Esophagus muscularis mucosa (tissue), 4 donors: ENCODE measurements at regions not wholly inside any gene's neighbourhood (a gene's known extent, or its start where the extent isn't known, plus 50 kb on each side); places are given as distances from the start of the nearest gene placed in this dataset.

Source experiments
- DNase-seq: peaks from one replicate; pipeline ENCODE4 v3.0.0-alpha.2; 2017; ENCODE audit errors: extremely low spot score
- H3K27ac ChIP-seq, 4 donors: fragments of 200-600 bp; sonication (generic); replicated peaks in 1 of 4; 1 replicate in 3 of 4; 2 replicates in 1 of 4; pipeline ENCODE4 v1.5.1; 2016 to 2019; ENCODE audit warnings: mild to moderate bottlenecking in 1 of 4
- H3K27me3 ChIP-seq, 4 donors: fragments of 200-600 bp; sonication (generic); one replicate each; pipeline versions ENCODE4 v1.5.1 to v1.6.0; 2016 to 2019
- H3K36me3 ChIP-seq, 4 donors: fragments of 200-600 bp; sonication (generic); one replicate each; pipeline ENCODE4 v1.5.1; 2016 to 2019
- H3K4me1 ChIP-seq, 4 donors: fragments of 200-600 bp; sonication (generic); one replicate each; pipeline ENCODE4 v1.5.1; 2016 to 2019
- H3K4me3 ChIP-seq, 4 donors: fragments of 200-600 bp; sonication (generic); 1 replicate in 2 of 4; 2 replicates in 2 of 4; pipeline ENCODE4 v1.5.1; 2016 to 2019; ENCODE audit warnings: mild to moderate bottlenecking in 4 of 4, moderate library complexity in 1 of 4
- H3K9me3 ChIP-seq, 4 donors: fragments of 200-600 bp; sonication (generic); 1 replicate in 3 of 4; 2 replicates in 1 of 4; pipeline ENCODE4 v1.5.1; 2016 to 2019
- EP300 ChIP-seq: sonication (generic); formaldehyde crosslinking; IDR thresholded peaks from one replicate; pipeline ENCODE4 v1.6.1; 2017; ENCODE audit warnings: antibody characterized with exemption
- POLR2A ChIP-seq: fragments of 450-650 bp; IDR thresholded peaks from one replicate; pipeline ENCODE4 v1.6.1; 2017; ENCODE audit warnings: antibody characterized with exemption, moderate library complexity, mild to moderate bottlenecking, low read depth
- POLR2AphosphoS5 ChIP-seq, 2 donors: sonication (generic); formaldehyde crosslinking; IDR thresholded peaks; one replicate each; pipeline ENCODE4 v1.6.1; 2017; ENCODE audit warnings: antibody characterized with exemption in 2 of 2
- WGBS: methylation state at CpG from one replicate; pipeline ENCODE4 v1.1.5; 2018; 5-methylcytosine and 5-hydroxymethylcytosine counted together
- intact Hi-C: fragments of 100-400 bp; cut with DNase I; formaldehyde crosslinking; loops from one replicate; pipeline ENCODE4 v1.15.1; 2023
- TF ChIP-seq, protein P1 (sequence below), 3 experiments: fragments of 200-600 bp in 2 of 3; fragments of 450-650 bp in 1 of 3; sonication (generic) in 2 of 3; IDR thresholded peaks; one replicate each; pipeline ENCODE4 v1.5.1; 2017 to 2019; ENCODE audit warnings: antibody characterized with exemption in 3 of 3, mild to moderate bottlenecking in 2 of 3, moderate library complexity in 1 of 3

DNA sequence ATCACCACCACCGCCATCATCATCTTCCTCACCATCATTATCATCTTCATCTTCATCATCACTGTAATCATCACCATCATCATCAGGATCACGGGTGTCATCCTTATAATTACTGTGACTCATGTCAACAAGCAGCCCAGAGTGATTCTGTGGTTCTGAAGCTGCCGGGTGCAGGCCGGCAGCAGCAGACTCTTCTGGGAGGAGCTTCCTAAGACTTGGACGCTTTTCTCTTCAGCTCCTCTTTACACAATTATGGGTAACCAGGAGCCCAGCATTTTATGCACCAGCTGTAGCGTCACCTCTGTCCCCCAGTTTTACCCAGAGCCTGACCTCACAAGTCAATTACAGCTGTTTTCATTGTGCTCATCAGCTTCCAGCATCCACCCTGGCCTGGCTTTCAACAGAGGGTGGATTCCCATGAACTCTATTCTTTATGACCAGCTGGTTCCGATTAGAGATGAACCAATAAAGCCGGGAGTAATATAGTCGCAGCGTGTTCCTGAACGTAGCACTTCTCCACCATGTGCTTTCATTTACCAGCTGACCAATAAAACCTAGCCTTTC lies 275.8 kb downstream of the FOXL1 start:
- DNase-seq, result no peak

DNA sequence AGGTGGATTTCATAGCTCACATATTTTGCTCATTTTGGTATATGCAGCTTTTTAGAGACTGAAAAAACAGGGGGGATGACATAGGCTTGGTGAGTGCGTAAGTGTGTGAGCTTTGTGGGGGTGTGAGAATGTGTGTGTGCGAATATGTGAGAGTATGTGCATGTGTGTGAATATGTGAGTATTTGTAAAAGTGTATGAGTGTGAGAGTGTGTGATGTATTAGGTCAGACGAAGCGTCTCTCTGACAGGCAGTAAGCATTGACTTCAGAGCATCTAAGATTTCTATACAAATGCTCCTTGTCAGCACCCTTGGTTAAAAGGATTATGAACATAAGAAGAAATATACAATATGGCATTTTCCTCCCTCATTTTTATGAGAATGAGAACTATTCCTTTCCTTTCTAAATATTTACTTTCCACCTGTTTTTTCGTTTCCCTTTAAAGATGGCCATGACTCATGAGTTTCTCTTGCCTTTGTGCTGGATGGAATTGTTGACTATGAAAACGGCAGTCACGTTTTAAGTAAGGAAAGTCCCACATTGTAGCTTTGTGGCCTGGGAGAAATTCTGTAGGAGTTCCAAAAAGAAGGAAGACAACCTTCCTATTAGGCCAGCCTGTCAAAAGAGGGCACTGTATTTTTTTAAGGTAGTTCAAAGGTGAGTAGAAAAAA lies 276.4 kb downstream of the FOXL1 start:
- peaks cover 0 to 24% (median 0%) of the 10 kb centered on the region in 4 donors for H3K27me3 ChIP-seq
- intact Hi-C loops, result no loop called here
- no peak overlapping the region for H3K4me3 ChIP-seq
- 55% methylated on average over 7 of the region's 7 CpGs for WGBS
- no peaks in the 10 kb centered on the region for H3K4me1 ChIP-seq
- DNase-seq, result no peak
- H3K36me3 ChIP-seq, result no peaks in the 10 kb centered on the region
- TF ChIP-seq POLR2A (no peak), EP300 (no peak), POLR2AphosphoS5 (IDR thresholded peaks at IDR 0.05) (no peak)
- TF ChIP-seq, protein P1, sequence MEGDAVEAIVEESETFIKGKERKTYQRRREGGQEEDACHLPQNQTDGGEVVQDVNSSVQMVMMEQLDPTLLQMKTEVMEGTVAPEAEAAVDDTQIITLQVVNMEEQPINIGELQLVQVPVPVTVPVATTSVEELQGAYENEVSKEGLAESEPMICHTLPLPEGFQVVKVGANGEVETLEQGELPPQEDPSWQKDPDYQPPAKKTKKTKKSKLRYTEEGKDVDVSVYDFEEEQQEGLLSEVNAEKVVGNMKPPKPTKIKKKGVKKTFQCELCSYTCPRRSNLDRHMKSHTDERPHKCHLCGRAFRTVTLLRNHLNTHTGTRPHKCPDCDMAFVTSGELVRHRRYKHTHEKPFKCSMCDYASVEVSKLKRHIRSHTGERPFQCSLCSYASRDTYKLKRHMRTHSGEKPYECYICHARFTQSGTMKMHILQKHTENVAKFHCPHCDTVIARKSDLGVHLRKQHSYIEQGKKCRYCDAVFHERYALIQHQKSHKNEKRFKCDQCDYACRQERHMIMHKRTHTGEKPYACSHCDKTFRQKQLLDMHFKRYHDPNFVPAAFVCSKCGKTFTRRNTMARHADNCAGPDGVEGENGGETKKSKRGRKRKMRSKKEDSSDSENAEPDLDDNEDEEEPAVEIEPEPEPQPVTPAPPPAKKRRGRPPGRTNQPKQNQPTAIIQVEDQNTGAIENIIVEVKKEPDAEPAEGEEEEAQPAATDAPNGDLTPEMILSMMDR (IDR thresholded peaks at IDR 0.05), result no peak
- H3K27ac ChIP-seq, result no peak overlapping the region
- no peaks in the 10 kb centered on the region for H3K9me3 ChIP-seq

More for the DNA sequence above, 275.8 kb downstream of the FOXL1 start:
- no peak for TF ChIP-seq POLR2AphosphoS5 (IDR thresholded peaks at IDR 0.05)
- no peak for TF ChIP-seq EP300
- TF ChIP-seq POLR2A, result no peak
- TF ChIP-seq, protein P1 (IDR thresholded peaks at IDR 0.05), result no peak
- intact Hi-C loops, result no loop called here
- H3K36me3 ChIP-seq, result no peaks in the 10 kb centered on the region
- no peaks in the 10 kb centered on the region for H3K4me1 ChIP-seq
- no peak overlapping the region for H3K4me3 ChIP-seq
- peaks cover 0 to 24% (median 0%) of the 10 kb centered on the region in 4 donors for H3K27me3 ChIP-seq
- WGBS, result 61% methylated on average over 11 of the region's 11 CpGs
- H3K27ac ChIP-seq, result no peak overlapping the region
- no peaks in the 10 kb centered on the region for H3K9me3 ChIP-seq

DNA sequence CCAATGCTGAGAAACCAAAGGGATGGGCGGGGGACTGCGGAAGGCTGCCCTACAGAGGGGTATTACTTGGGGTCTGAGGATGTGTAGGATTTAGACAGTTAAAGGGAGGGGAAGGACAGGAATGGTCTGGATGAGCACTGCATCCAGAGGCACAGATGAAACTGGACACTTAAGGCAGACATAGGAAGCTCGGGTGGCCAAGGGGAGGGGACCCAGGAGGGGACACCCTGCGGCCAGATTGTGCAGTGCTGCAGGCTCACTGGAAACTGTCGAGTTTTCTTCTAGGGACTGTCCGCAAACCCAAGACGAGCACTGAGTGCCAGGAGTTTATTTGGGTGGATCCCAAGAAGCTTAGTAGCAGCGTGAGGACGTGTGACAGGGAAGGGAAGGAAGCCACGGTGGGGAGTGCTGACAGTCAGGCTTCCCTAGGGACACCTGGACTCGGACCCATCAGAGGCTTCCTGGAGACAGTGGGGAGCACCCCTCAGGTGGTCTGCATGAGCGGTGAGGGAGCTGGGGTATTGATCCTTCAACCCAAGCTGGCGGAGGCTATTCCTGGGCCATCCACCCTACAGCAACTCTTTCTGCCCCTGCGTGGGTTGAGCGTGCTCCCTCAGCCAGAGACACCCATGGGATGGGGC lies 278.7 kb downstream of the FOXL1 start:
- H3K27ac ChIP-seq, result no peak overlapping the region
- no peaks in the 10 kb centered on the region for H3K36me3 ChIP-seq
- intact Hi-C loops, result no loop called here

DNA sequence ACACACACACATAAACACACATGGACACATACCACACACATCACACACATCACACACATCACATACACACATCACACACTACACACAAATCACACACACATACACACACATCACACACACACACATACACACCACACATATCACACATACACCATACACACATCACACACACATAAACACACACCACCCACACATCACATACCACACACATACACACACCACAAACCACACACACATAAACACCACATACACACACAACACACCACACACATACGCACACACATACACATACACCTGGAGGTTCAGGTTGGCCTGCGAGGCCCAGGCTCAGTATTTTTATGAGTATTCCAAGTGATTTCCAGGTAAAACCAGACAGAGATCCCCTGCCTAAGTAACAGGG lies 279.5 kb downstream of the FOXL1 start:
- intact Hi-C loops, result no loop called here
- WGBS, result 95% methylated on average over 2 of the region's 2 CpGs
- H3K27me3 ChIP-seq, result peaks cover 0 to 18% (median 0%) of the 10 kb centered on the region in 4 donors
- H3K4me1 ChIP-seq, result peaks cover 4 to 6% (median 5%) of the 10 kb centered on the region in 4 donors
- no peak overlapping the region for H3K27ac ChIP-seq
- no peaks in the 10 kb centered on the region for H3K36me3 ChIP-seq
- no peak overlapping the region for H3K4me3 ChIP-seq
- TF ChIP-seq, protein P1 (IDR thresholded peaks at IDR 0.05), result no peak
- no peak for TF ChIP-seq POLR2A
- TF ChIP-seq POLR2AphosphoS5 (IDR thresholded peaks at IDR 0.05), result no peak
- H3K9me3 ChIP-seq, result no peaks in the 10 kb centered on the region
- no peak for DNase-seq

More for the DNA sequence above, 278.7 kb downstream of the FOXL1 start:
- Histone ChIP-seq H3K4me3 (no peak overlapping the region), H3K27me3 (peaks cover 0 to 18% (median 0%) of the 10 kb centered on the region in 4 donors), H3K4me1 (no peaks in the 10 kb centered on the region), H3K9me3 (no peaks in the 10 kb centered on the region)
- DNase-seq, result no peak
- WGBS, result 70% methylated on average over 15 of the region's 15 CpGs
- TF ChIP-seq POLR2A (no peak), EP300 (no peak), POLR2AphosphoS5 (IDR thresholded peaks at IDR 0.05) (no peak)
- TF ChIP-seq, protein P1 (IDR thresholded peaks at IDR 0.05), result no peak
